Endothelial cell of umbilical vein (primary cell): ENCODE measurements at regions not wholly inside any gene's neighbourhood (a gene's known extent, or its start where the extent isn't known, plus 50 kb on each side); places are given as distances from the start of the nearest gene placed in this dataset.

Source experiments
- CTCF ChIP-seq, 2 donors: IDR thresholded peaks; 1 replicate in 1 of 2; 2 replicates in 1 of 2; pipeline ENCODE4 v1.5.1; 2011; ENCODE audit warnings: low read length in 2 of 2, mild to moderate bottlenecking in 2 of 2, moderate library complexity in 2 of 2, control low read depth in 1 of 2, inconsistent platforms in 1 of 2, low read depth in 1 of 2; ENCODE audit not compliant: insufficient read depth in 1 of 2; ENCODE audit errors: extremely low read depth in 1 of 2
- EZH2 ChIP-seq: IDR thresholded peaks from 2 replicates; pipeline ENCODE4 v1.6.1; 2012; ENCODE audit warnings: borderline replicate concordance, low read depth, mild to moderate bottlenecking, moderate library complexity, low read length, inconsistent platforms; ENCODE audit not compliant: severe bottlenecking
- FOS ChIP-seq: IDR thresholded peaks from 2 replicates; pipeline ENCODE4 v1.6.1; 2011; ENCODE audit warnings: mild to moderate bottlenecking, low read length, moderate library complexity, borderline replicate concordance; ENCODE audit not compliant: insufficient read depth
- GATA2 ChIP-seq: IDR thresholded peaks from 2 replicates; pipeline ENCODE4 v1.7.0; 2011; ENCODE audit warnings: low read depth, mild to moderate bottlenecking, moderate library complexity, mixed read lengths, low read length; ENCODE audit not compliant: insufficient read length, insufficient read depth
- MAX ChIP-seq: IDR thresholded peaks from 2 replicates; pipeline ENCODE4 v1.6.1; 2011; ENCODE audit not compliant: insufficient read depth, insufficient read length
- POLR2A ChIP-seq: IDR thresholded peaks from 2 replicates; pipeline ENCODE4 v1.6.1; 2012; ENCODE audit warnings: low read depth, mild to moderate bottlenecking, control low read depth, low read length
- POLR2AphosphoS5 ChIP-seq: IDR thresholded peaks from 2 replicates; pipeline ENCODE4 v1.6.1; 2012; ENCODE audit warnings: low read depth, mild to moderate bottlenecking, control low read depth, low read length, moderate library complexity; ENCODE audit not compliant: insufficient read depth

- peak; percentile 63 to 68 for TF ChIP-seq CTCF (IDR thresholded peaks at IDR 0.05; ENCODE audit: extremely low read depth in 1 of 2, insufficient read depth in 1 of 2, low read depth in 1 of 2, low read length in 2 of 2)
- TF ChIP-seq FOS, result no peak
- TF ChIP-seq EZH2, result no peak
- no peak for TF ChIP-seq MAX
- no peak for TF ChIP-seq POLR2A
- TF ChIP-seq POLR2AphosphoS5, result no peak
- TF ChIP-seq GATA2, result no peak
These were observed 58.0 kb upstream of the CDKN3 start for GRCh38 chr14:54338696-54339317.
